Neural crest cell (in vitro differentiated cells): ENCODE measurements at regions not wholly inside any gene's neighbourhood (a gene's known extent, or its start where the extent isn't known, plus 50 kb on each side); places are given as distances from the start of the nearest gene placed in this dataset.
A peak's percentile ranks its signal among the peaks of the same experiment; 100 is the strongest.

ENCODE experiments used
- DNase-seq: peaks from one replicate; pipeline ENCODE4 v3.0.0; 2021; ENCODE audit warnings: low read depth, mixed read lengths, low spot score
- H3K27ac Mint-ChIP-seq: one replicate; pipeline ENCODE4 v1.8.0; 2021; ENCODE audit warnings: mild to moderate bottlenecking, mixed read lengths; ENCODE audit not compliant: unreplicated experiment
- H3K27me3 Mint-ChIP-seq: 2 replicates; pipeline ENCODE4 v1.8.0; 2021; ENCODE audit warnings: low read depth, mild to moderate bottlenecking, mixed read lengths
- H3K36me3 Mint-ChIP-seq: 2 replicates; pipeline ENCODE4 v1.8.0; 2021; ENCODE audit warnings: low read depth, mild to moderate bottlenecking, mixed read lengths
- H3K4me1 Mint-ChIP-seq: 2 replicates; pipeline ENCODE4 v1.8.0; 2021; ENCODE audit warnings: mixed read lengths
- H3K4me3 Mint-ChIP-seq: one replicate; pipeline ENCODE4 v1.8.0; 2021; ENCODE audit warnings: mild to moderate bottlenecking, mixed read lengths
- H3K9me3 Mint-ChIP-seq: 2 replicates; pipeline ENCODE4 v1.8.0; 2021; ENCODE audit warnings: mixed read lengths
- CTCF ChIP-seq: fragments of 200-600 bp; sonication (generic); conservative IDR thresholded peaks from 2 replicates; pipeline ENCODE4 v1.5.0; 2021; ENCODE audit warnings: antibody characterized with exemption, mild to moderate bottlenecking

DNA sequence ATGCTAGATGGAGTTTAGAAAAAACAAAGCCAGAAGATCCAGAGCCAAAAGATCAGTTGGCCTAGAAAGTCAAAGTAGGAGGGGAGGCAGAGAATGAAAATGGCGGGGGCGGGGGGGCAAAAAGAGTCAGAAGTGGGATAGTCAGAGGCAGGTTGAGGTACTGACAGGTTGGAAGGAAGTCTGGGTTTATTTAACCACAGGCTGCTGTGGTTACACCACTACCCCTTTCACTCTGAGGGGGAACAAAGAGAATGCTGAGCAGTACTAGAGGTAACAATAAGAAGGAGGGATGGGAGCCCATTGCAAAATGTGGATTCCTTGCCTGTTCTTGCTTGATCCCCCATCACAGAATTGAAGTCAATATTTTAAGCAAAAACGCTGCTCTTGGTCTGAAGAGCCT, 111.8 kb downstream of the CAVIN4 start:
- Mint-ChIP-seq H3K4me1 (peaks cover 3% of the 10 kb centered on the region), H3K27ac (no peak overlapping the region), H3K4me3 (no peak overlapping the region), H3K36me3 (no peaks in the 10 kb centered on the region), H3K9me3 (no peaks in the 10 kb centered on the region), H3K27me3 (no peaks in the 10 kb centered on the region)
- no peak for DNase-seq
- no peak for TF ChIP-seq CTCF

DNA sequence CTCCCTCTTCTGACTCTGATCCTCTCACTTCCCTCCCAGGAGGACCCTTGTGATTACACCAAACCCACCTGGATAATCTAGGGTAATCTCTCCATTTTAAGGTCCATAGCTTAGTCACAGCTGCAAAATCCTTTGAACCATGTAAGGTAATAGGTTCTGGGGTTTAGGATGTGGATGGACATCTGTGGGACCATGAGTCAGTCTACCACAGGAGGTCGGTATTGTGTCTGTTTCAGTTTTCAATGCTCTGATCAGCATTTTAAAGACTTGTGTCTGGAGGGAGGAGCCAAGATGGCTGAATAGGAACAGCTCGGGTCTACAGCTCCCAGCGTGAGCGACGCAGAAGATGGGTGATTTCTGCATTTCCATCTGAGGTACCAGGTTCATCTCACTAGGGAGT, 112.6 kb downstream of the CAVIN4 start:
- peaks cover 3% of the 10 kb centered on the region for H3K4me1 Mint-ChIP-seq
- no peaks in the 10 kb centered on the region for H3K9me3 Mint-ChIP-seq
- H3K4me3 Mint-ChIP-seq, result no peak overlapping the region
- H3K36me3 Mint-ChIP-seq, result no peaks in the 10 kb centered on the region
- H3K27me3 Mint-ChIP-seq, result no peaks in the 10 kb centered on the region
- DNase-seq, result no peak
- H3K27ac Mint-ChIP-seq, result no peak overlapping the region
- no peak for TF ChIP-seq CTCF

GRCh38 chr9:100697339-100697738, 119.5 kb downstream of the CAVIN4 start:
- Mint-ChIP-seq H3K36me3 (no peaks in the 10 kb centered on the region), H3K4me3 (no peak overlapping the region), H3K9me3 (no peaks in the 10 kb centered on the region), H3K27me3 (no peaks in the 10 kb centered on the region), H3K27ac (no peak overlapping the region), H3K4me1 (no peaks in the 10 kb centered on the region)
- DNase-seq, result no peak
- TF ChIP-seq CTCF, result no peak

GRCh38 chr9:100698945-100699344, 121.1 kb downstream of the CAVIN4 start:
- no peak for TF ChIP-seq CTCF
- Mint-ChIP-seq H3K4me1 (no peaks in the 10 kb centered on the region), H3K27me3 (no peaks in the 10 kb centered on the region), H3K36me3 (no peaks in the 10 kb centered on the region), H3K4me3 (no peak overlapping the region), H3K9me3 (no peaks in the 10 kb centered on the region), H3K27ac (no peak overlapping the region)
- no peak for DNase-seq

GRCh38 chr9:100699668-100700067, 121.8 kb downstream of the CAVIN4 start:
- no peak overlapping the region for H3K27ac Mint-ChIP-seq
- no peak for TF ChIP-seq CTCF
- no peak overlapping the region for H3K4me3 Mint-ChIP-seq
- no peak for DNase-seq
- no peaks in the 10 kb centered on the region for H3K27me3 Mint-ChIP-seq
- no peaks in the 10 kb centered on the region for H3K36me3 Mint-ChIP-seq
- H3K9me3 Mint-ChIP-seq, result no peaks in the 10 kb centered on the region
- no peaks in the 10 kb centered on the region for H3K4me1 Mint-ChIP-seq

- DNase-seq, result peak; percentile 34
- no peak overlapping the region for H3K27ac Mint-ChIP-seq
- H3K9me3 Mint-ChIP-seq, result no peaks in the 10 kb centered on the region
- no peaks in the 10 kb centered on the region for H3K27me3 Mint-ChIP-seq
- H3K4me1 Mint-ChIP-seq, result no peaks in the 10 kb centered on the region
- TF ChIP-seq CTCF, result peak; percentile 72
- no peak overlapping the region for H3K4me3 Mint-ChIP-seq
- no peaks in the 10 kb centered on the region for H3K36me3 Mint-ChIP-seq
These were observed 122.9 kb downstream of the CAVIN4 start for GRCh38 chr9:100700689-100701318.
